GM18511 (cell line): ENCODE measurements at regions not wholly inside any gene's neighbourhood (a gene's known extent, or its start where the extent isn't known, plus 50 kb on each side); places are given as distances from the start of the nearest gene placed in this dataset.

Experiments used
- ATAC-seq: cut with Tn5 transposase; IDR thresholded peaks from one replicate; pipeline ENCODE4 v1.9.1; 2021; ENCODE audit warnings: mild to moderate bottlenecking, moderate library complexity; ENCODE audit not compliant: unreplicated experiment

GRCh38 chr15:93664213-93664956, 567.0 kb upstream of the MCTP2 start:
- no peak for ATAC-seq

GRCh38 chr15:93662162-93662885, 569.0 kb upstream of the MCTP2 start:
- ATAC-seq, result no peak

- ATAC-seq, result no peak
These were observed 569.2 kb upstream of the RGMA start for GRCh38 chr15:93658026-93658816.

- no peak for ATAC-seq
These were observed 567.0 kb upstream of the RGMA start for GRCh38 chr15:93656041-93656440.

GRCh38 chr15:93649691-93650235, 560.8 kb upstream of the RGMA start:
- no peak for ATAC-seq

GRCh38 chr15:93646193-93646592, 557.2 kb upstream of the RGMA start:
- ATAC-seq, result no peak

GRCh38 chr15:93645594-93645993, 556.6 kb upstream of the RGMA start:
- no peak for ATAC-seq

- ATAC-seq, result no peak
These were observed 555.6 kb upstream of the RGMA start for GRCh38 chr15:93644595-93644994.

GRCh38 chr15:93640411-93640962, 551.5 kb upstream of the RGMA start:
- ATAC-seq, result no peak

- no peak for ATAC-seq
These were observed 543.1 kb upstream of the RGMA start for GRCh38 chr15:93631958-93632618.

GRCh38 chr15:93619597-93619996, 530.6 kb upstream of the RGMA start:
- no peak for ATAC-seq

- no peak for ATAC-seq
These were observed 528.4 kb upstream of the RGMA start for GRCh38 chr15:93617443-93617842.

- ATAC-seq, result no peak
These were observed 525.5 kb upstream of the RGMA start for GRCh38 chr15:93614386-93615104.

GRCh38 chr15:93613386-93613785, 524.4 kb upstream of the RGMA start:
- ATAC-seq, result no peak

- ATAC-seq, result no peak
These were observed 523.9 kb upstream of the RGMA start for GRCh38 chr15:93612953-93613352.

- no peak for ATAC-seq
These were observed 521.9 kb upstream of the RGMA start for GRCh38 chr15:93610944-93611343.

GRCh38 chr15:93608643-93609148, 519.7 kb upstream of the RGMA start:
- no peak for ATAC-seq

- ATAC-seq, result no peak
These were observed 514.5 kb upstream of the RGMA start for GRCh38 chr15:93603550-93603949.

- no peak for ATAC-seq
These were observed 498.1 kb upstream of the RGMA start for GRCh38 chr15:93587059-93587521.

GRCh38 chr15:93585012-93585411, 496.0 kb upstream of the RGMA start:
- no peak for ATAC-seq
